HG03439 (cell line): ENCODE measurements at regions not wholly inside any gene's neighbourhood (a gene's known extent, or its start where the extent isn't known, plus 50 kb on each side); places are given as distances from the start of the nearest gene placed in this dataset.

ENCODE experiments used
- ATAC-seq: cut with Tn5 transposase; IDR thresholded peaks from one replicate; pipeline ENCODE4 v1.9.1; 2021; ENCODE audit warnings: mild to moderate bottlenecking, moderate library complexity; ENCODE audit not compliant: unreplicated experiment

GRCh38 chr16:64659866-64660265, 462.0 kb downstream of the CDH11 start:
- ATAC-seq, result no peak

- ATAC-seq, result no peak
Measured at GRCh38 chr16:64657316-64658011, 464.4 kb downstream of the CDH11 start.

- no peak for ATAC-seq
Measured at GRCh38 chr16:64656471-64656870, 465.4 kb downstream of the CDH11 start.

GRCh38 chr16:64654178-64654577, 467.7 kb downstream of the CDH11 start:
- ATAC-seq, result no peak

- no peak for ATAC-seq
Measured at GRCh38 chr16:64648282-64648681, 473.6 kb downstream of the CDH11 start.

GRCh38 chr16:64641343-64641742, 480.5 kb downstream of the CDH11 start:
- no peak for ATAC-seq

- no peak for ATAC-seq
Measured at GRCh38 chr16:64638766-64639165, 483.1 kb downstream of the CDH11 start.

GRCh38 chr16:64629622-64630021, 492.2 kb downstream of the CDH11 start:
- no peak for ATAC-seq

GRCh38 chr16:64627781-64628180, 494.1 kb downstream of the CDH11 start:
- no peak for ATAC-seq

- no peak for ATAC-seq
Measured at GRCh38 chr16:64627288-64627687, 494.6 kb downstream of the CDH11 start.

- ATAC-seq, result no peak
Measured at GRCh38 chr16:64626776-64627175, 495.1 kb downstream of the CDH11 start.

- no peak for ATAC-seq
Measured at GRCh38 chr16:64621616-64622015, 500.2 kb downstream of the CDH11 start.

GRCh38 chr16:64617836-64618476, 503.9 kb downstream of the CDH11 start:
- ATAC-seq, result no peak

- no peak for ATAC-seq
Measured at GRCh38 chr16:64615630-64616280, 506.1 kb downstream of the CDH11 start.

- ATAC-seq, result no peak
Measured at GRCh38 chr16:64596196-64596595, 525.7 kb downstream of the CDH11 start.

GRCh38 chr16:64590513-64590912, 531.4 kb downstream of the CDH11 start:
- ATAC-seq, result no peak

GRCh38 chr16:64589836-64590235, 532.0 kb downstream of the CDH11 start:
- ATAC-seq, result no peak

GRCh38 chr16:64586781-64587180, 535.1 kb downstream of the CDH11 start:
- no peak for ATAC-seq

GRCh38 chr16:64585367-64585766, 536.5 kb downstream of the CDH11 start:
- ATAC-seq, result no peak

GRCh38 chr16:64580558-64580957, 541.3 kb downstream of the CDH11 start:
- no peak for ATAC-seq

- no peak for ATAC-seq
Measured at GRCh38 chr16:64579712-64580111, 542.2 kb downstream of the CDH11 start.

GRCh38 chr16:64545768-64546167, 576.1 kb downstream of the CDH11 start:
- ATAC-seq, result no peak
